GM12878 (cell line): ENCODE measurements at regions not wholly inside any gene's neighbourhood (a gene's known extent, or its start where the extent isn't known, plus 50 kb on each side); places are given as distances from the start of the nearest gene placed in this dataset.

Source experiments
- ATAC-seq: fragments of 200-7000 bp; cut with Tn5 transposase; 3 replicates; pipeline ENCODE4 v1.9.1; 2020; ENCODE audit warnings: mild to moderate bottlenecking, moderate library complexity
- BruUV-seq: library from RNA; stranded (reverse); fragments of 400-500 nt; replicated peaks from 2 replicates; lab custom pipeline; 2021; lab: Mats Ljungman, UMichigan
- CTCF ChIA-PET: fragments of 300-600 bp; sonication (Branson Sonifier 250); formaldehyde crosslinking; extraction: SDS; loops from one replicate; lab custom pipeline; 2021; ENCODE audit warnings: inconsistent platforms; lab: Yijun Ruan, JAX
- POLR2A ChIA-PET: fragments of 350-600 bp; formaldehyde crosslinking; extraction: SDS; loops from one replicate; lab custom pipeline; 2021; ENCODE audit warnings: inconsistent platforms; lab: Charles Lee
- RAD21 ChIA-PET: fragments of 300-600 bp; sonication (Branson Sonifier 250); formaldehyde crosslinking; loops from one replicate; lab custom pipeline; 2023; ENCODE audit warnings: antibody characterized with exemption; ENCODE audit not compliant: unreplicated experiment; lab: Charles Lee
- SMC1A ChIA-PET: fragments of 300-600 bp; sonication (Branson Sonifier 250); formaldehyde crosslinking; loops from one replicate; lab custom pipeline; 2023; ENCODE audit not compliant: unreplicated experiment, uncharacterized antibody; lab: Charles Lee
- DNase-seq: peaks from one replicate; pipeline ENCODE4 v3.0.0-alpha.2; 2011; ENCODE audit warnings: low read depth, low spot score
- FAIRE-seq: peaks from 3 replicates; lab custom pipeline; 2011; peaks lifted over from hg19 to GRCh38; lab: Jason Lieb, UNC
- H2AFZ ChIP-seq: 2 replicates; pipeline ENCODE4 v1.6.0; 2011; ENCODE audit warnings: low read depth, low read length, control low read depth; ENCODE audit not compliant: control insufficient read depth
- H3K27ac ChIP-seq: 2 replicates; pipeline ENCODE4 v1.5.1; 2011; ENCODE audit warnings: control low read depth; ENCODE audit not compliant: control insufficient read depth, insufficient read depth
- H3K27me3 ChIP-seq, 2 experiments: replicated peaks in 1 of 2; 2 replicates each; pipeline versions ENCODE4 v1.6.0 to v1.6.1; 2011; ENCODE audit warnings: low read length in 1 of 2; ENCODE audit not compliant: control insufficient read depth in 2 of 2, insufficient read depth in 2 of 2
- H3K36me3 ChIP-seq, 2 experiments: 2 replicates each; pipeline ENCODE4 v1.5.1; 2011; ENCODE audit warnings: low read length in 1 of 2; ENCODE audit not compliant: control insufficient read depth in 2 of 2, insufficient read depth in 2 of 2
- H3K4me1 ChIP-seq: 2 replicates; pipeline ENCODE4 v1.6.1; 2011; ENCODE audit warnings: mild to moderate bottlenecking, low read length, moderate library complexity, mixed read lengths; ENCODE audit not compliant: control insufficient read depth, insufficient read depth
- H3K4me2 ChIP-seq: 2 replicates; pipeline ENCODE4 v1.6.0; 2011; ENCODE audit warnings: control low read depth; ENCODE audit not compliant: control insufficient read depth, insufficient read depth
- H3K4me3 ChIP-seq: fragments of 200-600 bp; sonication (generic); 2 replicates; pipeline ENCODE4 v1.5.1; 2016
- H3K79me2 ChIP-seq: 2 replicates; pipeline ENCODE4 v1.6.0; 2011; ENCODE audit warnings: low read length; ENCODE audit not compliant: control insufficient read depth, insufficient read depth
- H3K9ac ChIP-seq: 2 replicates; pipeline ENCODE4 v1.8.0; 2011; ENCODE audit warnings: low read length, control low read depth, mixed read lengths; ENCODE audit not compliant: control insufficient read depth, insufficient read depth
- H3K9me3 ChIP-seq: replicated peaks from 3 replicates; pipeline ENCODE4 v1.5.1; 2011; ENCODE audit warnings: mild to moderate bottlenecking, low read length; ENCODE audit not compliant: control insufficient read depth, insufficient read depth
- H4K20me1 ChIP-seq: 2 replicates; pipeline ENCODE4 v1.6.0; 2011; ENCODE audit not compliant: control insufficient read depth, insufficient read depth
- BCL11A ChIP-seq: IDR thresholded peaks from 2 replicates; pipeline ENCODE4 v1.6.1; 2011; ENCODE audit warnings: low read depth, low read length
- CHD1 ChIP-seq: IDR thresholded peaks from 2 replicates; pipeline ENCODE4 v1.6.1; 2012; ENCODE audit warnings: low read depth, low read length, improper control_type of control experiment
- CREB1 ChIP-seq: IDR thresholded peaks from 2 replicates; pipeline ENCODE4 v1.6.1; 2012; ENCODE audit warnings: low read depth, mild to moderate bottlenecking, inconsistent platforms
- EED ChIP-seq: sonication (generic); IDR thresholded peaks from 2 replicates; pipeline ENCODE4 v1.6.1; 2016; ENCODE audit warnings: antibody characterized with exemption, low read depth
- ESRRA ChIP-seq: IDR thresholded peaks from 2 replicates; pipeline ENCODE4 v1.6.1; 2012; ENCODE audit warnings: mild to moderate bottlenecking, low read length, improper control_type of control experiment
- FOS ChIP-seq: IDR thresholded peaks from 3 replicates; pipeline ENCODE4 v1.6.1; 2011; ENCODE audit warnings: borderline replicate concordance; ENCODE audit not compliant: insufficient read length; ENCODE audit errors: extremely low read depth
- FOXK2 ChIP-seq: fragments of 450-650 bp; IDR thresholded peaks from 2 replicates; pipeline ENCODE4 v1.6.1; 2017; ENCODE audit warnings: mild to moderate bottlenecking, moderate library complexity
- LARP7 ChIP-seq: fragments of 450-650 bp; IDR thresholded peaks from 2 replicates; pipeline ENCODE4 v1.6.1; 2017; ENCODE audit warnings: mild to moderate bottlenecking
- MEF2B ChIP-seq: fragments of 450-650 bp; IDR thresholded peaks from 2 replicates; pipeline ENCODE4 v1.6.1; 2018; ENCODE audit warnings: mild to moderate bottlenecking, moderate library complexity; ENCODE audit not compliant: partially characterized antibody, poor library complexity, severe bottlenecking
- MTA3 ChIP-seq: IDR thresholded peaks from 2 replicates; pipeline ENCODE4 v1.6.1; 2012; ENCODE audit warnings: low read length, inconsistent platforms, borderline replicate concordance
- MYC ChIP-seq: IDR thresholded peaks from 2 replicates; pipeline ENCODE4 v1.6.1; 2011; ENCODE audit warnings: mild to moderate bottlenecking, low read length, moderate library complexity, inconsistent platforms; ENCODE audit not compliant: insufficient read depth, insufficient replicate concordance, insufficient read length, severe bottlenecking
- POLR2AphosphoS2 ChIP-seq: IDR thresholded peaks from 2 replicates; pipeline ENCODE4 v1.6.1; 2011; ENCODE audit warnings: low read depth, mild to moderate bottlenecking, low read length, improper control_type of control experiment, moderate library complexity
- RB1 ChIP-seq: fragments of 450-650 bp; formaldehyde crosslinking; IDR thresholded peaks from 2 replicates; pipeline ENCODE4 v1.6.1; 2017; ENCODE audit warnings: mild to moderate bottlenecking, borderline replicate concordance
- RCOR1 ChIP-seq: conservative IDR thresholded peaks from 2 replicates; pipeline ENCODE4 v1.6.1; 2012; ENCODE audit warnings: low read depth, low read length, improper control_type of control experiment
- RELB ChIP-seq: fragments of 450-650 bp; IDR thresholded peaks from 2 replicates; pipeline ENCODE4 v1.6.1; 2017; ENCODE audit warnings: low read depth, mild to moderate bottlenecking, moderate library complexity
- REST ChIP-seq: IDR thresholded peaks from 2 replicates; pipeline ENCODE4 v1.6.1; 2012; ENCODE audit warnings: mild to moderate bottlenecking, low read depth, low read length
- STAT1 ChIP-seq: fragments of 450-650 bp; conservative IDR thresholded peaks from 2 replicates; pipeline ENCODE4 v1.6.1; 2014; ENCODE audit warnings: antibody characterized with exemption, mild to moderate bottlenecking
- WGBS: methylation state at CpG from one replicate; pipeline ENCODE4 v1.1.6; 2016; ENCODE audit warnings: low lambda C conversion rate; ENCODE audit not compliant: insufficient replicate concordance, insufficient coverage; ENCODE audit errors: missing lambda C conversion rate; 5-methylcytosine and 5-hydroxymethylcytosine counted together
- in situ Hi-C: fragments of 300-500 bp; cut with MboI; formaldehyde crosslinking; loops from 9 replicates; pipeline ENCODE4 v1.14.3; 2018; ENCODE audit warnings: mixed read lengths
- intact Hi-C: fragments of 100-400 bp; cut with micrococcal nuclease; formaldehyde crosslinking; loops from one replicate; pipeline ENCODE4 v1.14.2; 2022; ENCODE audit not compliant: unreplicated experiment

- no peaks in the 10 kb centered on the region for H4K20me1 ChIP-seq
- H3K9ac ChIP-seq, result no peak overlapping the region
- DNase-seq (no peak), FAIRE-seq (no peak), ATAC-seq (no peak)
- WGBS, result 50% methylated on average over 8 of the region's 8 CpGs
- H3K9me3 ChIP-seq, result no peaks in the 10 kb centered on the region
- peaks cover under 1% of the 10 kb centered on the region in 2 experiments for H3K27me3 ChIP-seq
- H3K4me2 ChIP-seq, result no peak overlapping the region
- TF ChIP-seq LARP7, result no peak
- TF ChIP-seq RELB, result no peak
- TF ChIP-seq FOS, result no peak
- TF ChIP-seq BCL11A, result no peak
- TF ChIP-seq MYC, result no peak
- TF ChIP-seq FOXK2, result no peak
- no peak for TF ChIP-seq EED
- TF ChIP-seq RCOR1, result no peak
- no peak for TF ChIP-seq STAT1
- TF ChIP-seq MEF2B, result no peak
- TF ChIP-seq CREB1, result no peak
- no peak for TF ChIP-seq POLR2AphosphoS2
- no peak for TF ChIP-seq ESRRA
- no peak for TF ChIP-seq CHD1
- no peak for TF ChIP-seq REST
- TF ChIP-seq RB1, result no peak
- no peak for TF ChIP-seq MTA3
- TF ChIP-seq, all 136 proteins: peak for 0
- ChIA-PET SMC1A (interaction anchor here (1.2 to 3.7 kb wide), 2 partner anchors 33 to 94 kb away, joined by 3 to 23 read pairs; no protein-coding TSS in a partner anchor), CTCF (interaction anchor here (0.9 to 9.3 kb wide), 6 partner anchors 9 to 522 kb away, joined by 3 to 145 read pairs (median 4); no protein-coding TSS in a partner anchor), RAD21 (interaction anchor here (0.7 kb wide), 1 partner anchor 508 kb away, joined by 3 read pairs; no protein-coding TSS in a partner anchor), POLR2A (no interaction called here)
- in situ Hi-C loops, result no loop called here
- H3K4me1 ChIP-seq, result no peaks in the 10 kb centered on the region
- H3K79me2 ChIP-seq, result no peaks in the 10 kb centered on the region
- no peak overlapping the region for H3K4me3 ChIP-seq
- H2AFZ ChIP-seq, result no peak overlapping the region
- intact Hi-C loops, result no loop called here
- no peaks in the 10 kb centered on the region for H3K36me3 ChIP-seq
- BruUV-seq, result no TSS peak
- no peak overlapping the region for H3K27ac ChIP-seq
These were observed 379.6 kb downstream of the MTX2 start for GRCh38 chr2:176648700-176649297.
